Gastroesophageal sphincter (tissue), 4 donors: ENCODE measurements at regions not wholly inside any gene's neighbourhood (a gene's known extent, or its start where the extent isn't known, plus 50 kb on each side); places are given as distances from the start of the nearest gene placed in this dataset.

ENCODE experiments used
- ATAC-seq: fragments of 150-250 bp; one replicate; pipeline ENCODE4 v1.9.1; 2016; ENCODE audit warnings: mild to moderate bottlenecking, moderate library complexity
- H3K27ac ChIP-seq, 4 donors: fragments of 200-600 bp; sonication (generic) in 3 of 4; 1 replicate in 3 of 4; 2 replicates in 1 of 4; pipeline ENCODE4 v1.5.1; 2016 to 2019
- H3K27me3 ChIP-seq: fragments of 200-600 bp; sonication (generic); one replicate; pipeline ENCODE4 v1.5.1; 2019
- H3K36me3 ChIP-seq, 2 donors: fragments of 200-600 bp; sonication (generic); one replicate each; pipeline ENCODE4 v1.5.1; 2019; ENCODE audit warnings: control low read depth in 1 of 2
- H3K4me1 ChIP-seq, 3 donors: fragments of 200-600 bp; sonication (generic); 1 replicate in 2 of 3; 2 replicates in 1 of 3; pipeline ENCODE4 v1.5.1; 2016 to 2019; ENCODE audit warnings: control low read depth in 2 of 3
- H3K4me3 ChIP-seq, 2 donors: fragments of 200-600 bp; sonication (generic); one replicate each; pipeline ENCODE4 v1.5.1; 2019; ENCODE audit warnings: mild to moderate bottlenecking in 1 of 2, moderate library complexity in 1 of 2
- H3K9me3 ChIP-seq, 3 donors: fragments of 200-600 bp; sonication (generic); one replicate each; pipeline ENCODE4 v1.5.1; 2017 to 2019; ENCODE audit warnings: control low read depth in 2 of 3
- CTCF ChIP-seq, 4 experiments: fragments of 200-600 bp in 2 of 4; fragments of 450-650 bp in 2 of 4; sonication (generic) in 1 of 4; IDR thresholded peaks; one replicate each; pipeline ENCODE4 v1.5.1; 2017 to 2019; ENCODE audit warnings: antibody characterized with exemption in 4 of 4, mild to moderate bottlenecking in 2 of 4, moderate library complexity in 2 of 4
- EP300 ChIP-seq: sonication (generic); formaldehyde crosslinking; IDR thresholded peaks from one replicate; pipeline ENCODE4 v1.6.1; 2017; ENCODE audit warnings: antibody characterized with exemption, mild to moderate bottlenecking
- POLR2A ChIP-seq, 2 donors: fragments of 450-650 bp; IDR thresholded peaks; one replicate each; pipeline ENCODE4 v1.6.1; 2017; ENCODE audit warnings: antibody characterized with exemption in 2 of 2, mild to moderate bottlenecking in 2 of 2, moderate library complexity in 1 of 2
- POLR2AphosphoS5 ChIP-seq: sonication (generic); formaldehyde crosslinking; IDR thresholded peaks from one replicate; pipeline ENCODE4 v1.6.1; 2017; ENCODE audit warnings: antibody characterized with exemption
- WGBS, 2 donors: methylation state at CpG; one replicate each; pipeline ENCODE4 v1.1.5; 2018; ENCODE audit warnings: low coverage in 1 of 2; 5-methylcytosine and 5-hydroxymethylcytosine counted together

GRCh38 chr4:138567696-138568095 is 325.5 kb upstream of the SLC7A11 start:
- no peak for TF ChIP-seq POLR2A (IDR thresholded peaks at IDR 0.05)
- TF ChIP-seq POLR2AphosphoS5: no peak
- TF ChIP-seq EP300: no peak
- no peak for TF ChIP-seq CTCF (IDR thresholded peaks at IDR 0.05)
- ATAC-seq: no peak
- 59 to 76% methylated on average over 3 of the region's 3 CpGs for WGBS, 2 donors
- Histone ChIP-seq H3K27me3 (no peaks in the 10 kb centered on the region), H3K27ac (no peak overlapping the region), H3K9me3 (no peaks in the 10 kb centered on the region), H3K4me1 (no peaks in the 10 kb centered on the region), H3K36me3 (no peaks in the 10 kb centered on the region), H3K4me3 (no peak overlapping the region)

- H3K36me3 ChIP-seq: no peaks in the 10 kb centered on the region
- H3K4me1 ChIP-seq: no peaks in the 10 kb centered on the region
- no peak for TF ChIP-seq EP300
- TF ChIP-seq CTCF (IDR thresholded peaks at IDR 0.05): no peak
- no peak for TF ChIP-seq POLR2A (IDR thresholded peaks at IDR 0.05)
- no peak for TF ChIP-seq POLR2AphosphoS5
- H3K9me3 ChIP-seq: no peaks in the 10 kb centered on the region
- H3K27me3 ChIP-seq: no peaks in the 10 kb centered on the region
- H3K4me3 ChIP-seq: no peak overlapping the region
- no peak for ATAC-seq
- 90 to 94% methylated on average over 4 of the region's 4 CpGs for WGBS, 2 donors
- H3K27ac ChIP-seq: no peak overlapping the region
Measured at GRCh38 chr4:138565576-138565975, 323.4 kb upstream of the SLC7A11 start.

GRCh38 chr4:138562544-138562991 is 320.4 kb upstream of the SLC7A11 start:
- Histone ChIP-seq H3K36me3 (no peaks in the 10 kb centered on the region), H3K4me3 (no peak overlapping the region), H3K9me3 (no peaks in the 10 kb centered on the region), H3K27ac (no peak overlapping the region), H3K27me3 (no peaks in the 10 kb centered on the region), H3K4me1 (no peaks in the 10 kb centered on the region)
- ATAC-seq: no peak
- TF ChIP-seq POLR2AphosphoS5: no peak
- TF ChIP-seq POLR2A (IDR thresholded peaks at IDR 0.05): no peak
- no peak for TF ChIP-seq EP300
- TF ChIP-seq CTCF (IDR thresholded peaks at IDR 0.05): no peak
- 0% methylated on average over 1 of the region's 1 CpG; no CpG with 5 or more reads in 1 of the 2 donors for WGBS, 2 donors

GRCh38 chr4:138561906-138562305 is 319.8 kb upstream of the SLC7A11 start:
- no peaks in the 10 kb centered on the region for H3K9me3 ChIP-seq
- no peaks in the 10 kb centered on the region for H3K4me1 ChIP-seq
- no peak overlapping the region for H3K4me3 ChIP-seq
- H3K36me3 ChIP-seq: no peaks in the 10 kb centered on the region
- no peaks in the 10 kb centered on the region for H3K27me3 ChIP-seq
- 63 to 96% methylated on average over 1 to 4 of the region's 18 CpGs for WGBS, 2 donors
- no peak overlapping the region for H3K27ac ChIP-seq
- no peak for ATAC-seq
- TF ChIP-seq EP300 (no peak), CTCF (IDR thresholded peaks at IDR 0.05) (no peak), POLR2AphosphoS5 (no peak), POLR2A (IDR thresholded peaks at IDR 0.05) (no peak)

- Histone ChIP-seq H3K36me3 (no peaks in the 10 kb centered on the region), H3K9me3 (no peaks in the 10 kb centered on the region), H3K4me1 (no peaks in the 10 kb centered on the region), H3K27me3 (no peaks in the 10 kb centered on the region), H3K27ac (no peak overlapping the region), H3K4me3 (no peak overlapping the region)
- TF ChIP-seq POLR2A (IDR thresholded peaks at IDR 0.05): no peak
- TF ChIP-seq POLR2AphosphoS5: no peak
- no peak for TF ChIP-seq CTCF (IDR thresholded peaks at IDR 0.05)
- no peak for TF ChIP-seq EP300
- ATAC-seq: no peak
- WGBS, 2 donors: 98% methylated on average over 10 to 17 of the region's 40 CpGs
Measured at GRCh38 chr4:138561276-138561880, 319.2 kb upstream of the SLC7A11 start.
